Thyroid gland (tissue), 4 donors: ENCODE measurements at regions not wholly inside any gene's neighbourhood (a gene's known extent, or its start where the extent isn't known, plus 50 kb on each side); places are given as distances from the start of the nearest gene placed in this dataset.
"Not testable (repeated sequence)": the region's sequence is repeated elsewhere in the genome, so short reads cannot be mapped to it uniquely, and the experiment has no call there.

Experiments used
- DNase-seq, 2 donors: peaks; one replicate each; pipeline ENCODE4 v3.0.0-alpha.2; 2019
- H3K27ac ChIP-seq, 3 donors: fragments of 200-600 bp; sonication (generic); 1 replicate in 2 of 3; 2 replicates in 1 of 3; pipeline ENCODE4 v1.5.1; 2016 to 2019; ENCODE audit warnings: mild to moderate bottlenecking in 1 of 3, moderate library complexity in 1 of 3
- H3K27me3 ChIP-seq: fragments of 200-600 bp; sonication (generic); one replicate; pipeline ENCODE4 v1.5.1; 2019
- H3K36me3 ChIP-seq, 2 donors: fragments of 200-600 bp; sonication (generic); one replicate each; pipeline ENCODE4 v1.5.1; 2016 to 2019
- H3K4me1 ChIP-seq, 2 donors: fragments of 200-600 bp; sonication (generic); one replicate each; pipeline ENCODE4 v1.5.1; 2017 to 2019
- H3K4me3 ChIP-seq, 3 donors: fragments of 200-600 bp; sonication (generic); replicated peaks in 1 of 3; 1 replicate in 2 of 3; 2 replicates in 1 of 3; pipeline ENCODE4 v1.5.1; 2016; ENCODE audit warnings: mild to moderate bottlenecking in 1 of 3
- H3K9me3 ChIP-seq: fragments of 200-600 bp; sonication (generic); one replicate; pipeline ENCODE4 v1.5.1; 2017
- CTCF ChIP-seq, 6 experiments: fragments of 200-600 bp in 3 of 6; fragments of 450-650 bp in 3 of 6; sonication (generic) in 3 of 6; IDR thresholded peaks; one replicate each; pipeline ENCODE4 v1.5.1; 2016 to 2019; ENCODE audit warnings: antibody characterized with exemption in 6 of 6, mild to moderate bottlenecking in 2 of 6, inconsistent platforms in 1 of 6, moderate library complexity in 1 of 6
- POLR2A ChIP-seq, 2 donors: fragments of 450-650 bp; IDR thresholded peaks; one replicate each; pipeline ENCODE4 v1.6.1; 2017; ENCODE audit warnings: antibody characterized with exemption in 2 of 2, mild to moderate bottlenecking in 2 of 2, moderate library complexity in 1 of 2
- WGBS, 2 donors: methylation state at CpG; one replicate each; pipeline ENCODE4 v1.1.5; 2017; 5-methylcytosine and 5-hydroxymethylcytosine counted together
- intact Hi-C: fragments of 100-400 bp; cut with DNase I; formaldehyde crosslinking; loops from one replicate; pipeline ENCODE4 v1.15.1; 2023

- no peak for DNase-seq
- intact Hi-C loops: no loop called here
- H3K4me3 ChIP-seq: no peak overlapping the region
- no peaks in the 10 kb centered on the region for H3K9me3 ChIP-seq
- H3K36me3 ChIP-seq: no peaks in the 10 kb centered on the region
- WGBS, 2 donors: 44 to 51% methylated on average over 7 of the region's 7 CpGs
- H3K4me1 ChIP-seq: peaks cover 0 to 7% of the 10 kb centered on the region in 2 donors
- H3K27ac ChIP-seq: no peak overlapping the region
- TF ChIP-seq CTCF (IDR thresholded peaks at IDR 0.05) (no peak), POLR2A (IDR thresholded peaks at IDR 0.05) (no peak)
- H3K27me3 ChIP-seq: no peaks in the 10 kb centered on the region
Measured at GRCh38 chr10:35783305-35783838, 141.3 kb upstream of the FZD8 start.

- no peaks in the 10 kb centered on the region for H3K27me3 ChIP-seq
- no peaks in the 10 kb centered on the region for H3K36me3 ChIP-seq
- TF ChIP-seq CTCF (IDR thresholded peaks at IDR 0.05): no peak
- no peak for TF ChIP-seq POLR2A (IDR thresholded peaks at IDR 0.05)
- DNase-seq: peak; percentile 11 to 12
- H3K4me1 ChIP-seq: peaks cover 0 to 7% of the 10 kb centered on the region in 2 donors
- intact Hi-C loops: no loop called here
- H3K4me3 ChIP-seq: no peak overlapping the region
- WGBS, 2 donors: 59 to 66% methylated on average over 5 of the region's 5 CpGs
- H3K27ac ChIP-seq: no peak overlapping the region
- H3K9me3 ChIP-seq: no peaks in the 10 kb centered on the region
Measured at GRCh38 chr10:35781643-35782035, 139.5 kb upstream of the FZD8 start.

- H3K4me3 ChIP-seq: no peak overlapping the region
- H3K27me3 ChIP-seq: no peaks in the 10 kb centered on the region
- no peaks in the 10 kb centered on the region for H3K36me3 ChIP-seq
- 82 to 87% methylated on average over 2 of the region's 2 CpGs for WGBS, 2 donors
- no peak for DNase-seq
- no peaks in the 10 kb centered on the region for H3K9me3 ChIP-seq
- H3K27ac ChIP-seq: no peak overlapping the region
- intact Hi-C loops: no loop called here
- TF ChIP-seq CTCF (IDR thresholded peaks at IDR 0.05): no peak
- no peak for TF ChIP-seq POLR2A (IDR thresholded peaks at IDR 0.05)
- H3K4me1 ChIP-seq: peaks cover 0 to 7% of the 10 kb centered on the region in 2 donors
Measured at GRCh38 chr10:35780970-35781642, 139.0 kb upstream of the FZD8 start.

- Histone ChIP-seq H3K27me3 (no peaks in the 10 kb centered on the region), H3K4me3 (no peak overlapping the region), H3K27ac (no peak overlapping the region), H3K9me3 (no peaks in the 10 kb centered on the region), H3K4me1 (peaks cover 0 to 3% of the 10 kb centered on the region in 2 donors), H3K36me3 (no peaks in the 10 kb centered on the region)
- intact Hi-C loops: no loop called here
- TF ChIP-seq CTCF (IDR thresholded peaks at IDR 0.05): no peak
- TF ChIP-seq POLR2A (IDR thresholded peaks at IDR 0.05): no peak
- WGBS, 2 donors: 59 to 68% methylated on average over 6 of the region's 6 CpGs
- DNase-seq: no peak
Measured at GRCh38 chr10:35778306-35778705, 136.2 kb upstream of the FZD8 start.

GRCh38 chr10:35776557-35776956 is 134.5 kb upstream of the FZD8 start:
- intact Hi-C loops, DNase-seq, H3K4me1 ChIP-seq, H3K4me3 ChIP-seq, H3K36me3 ChIP-seq, H3K9me3 ChIP-seq, H3K27me3 ChIP-seq, H3K27ac ChIP-seq: not testable (repeated sequence)
